Heart left ventricle (tissue), 13 donors: ENCODE measurements at regions not wholly inside any gene's neighbourhood (a gene's known extent, or its start where the extent isn't known, plus 50 kb on each side); places are given as distances from the start of the nearest gene placed in this dataset.

Experiments used
- CTCF ChIP-seq, 12 donors: fragments of 200-600 bp; sonication (generic) in 4 of 12; IDR thresholded peaks; one replicate each; pipeline versions ENCODE4 v1.5.0 to v1.8.0; 2018 to 2022; ENCODE audit warnings: antibody characterized with exemption in 12 of 12, mild to moderate bottlenecking in 5 of 12
- POLR2A ChIP-seq, 2 donors: fragments of 450-650 bp; IDR thresholded peaks; one replicate each; pipeline ENCODE4 v1.6.1; 2017; ENCODE audit warnings: antibody characterized with exemption in 2 of 2, mild to moderate bottlenecking in 2 of 2, moderate library complexity in 2 of 2
- donor health status: ischemic (EF 13 %, LVEDD 7.1; RV severe dilation, severe dysfunction).
- donor health status: DM: no; HTN: yes; CAD: no.
- donor health status: DM: no; HTN: no; CAD: no.
- donor health status: ischemic (EF 25% LVEDD 6.9; RV normal size, moderate dysfunction).
- donor health status: ischemic (EF 25% LVEDD 5.7; RV mildly dilated, moderate dysfunction).
- donor health status: ischemic (EF 35%, LVEDD 5.7; RV mildly dilated, moderate dysfunction).
- donor health status: nonischemic (EF 11% LVEDD 7.7; RV severe dilation, severe dysfunction).
- donor health status: DM: yes; HTN: yes; CAD: no.
- donor health status: PGD.
- donor health status: ischemic (EF 29% LVEDD 5.4; RV normal size, mild dysfunction).
- donor health status: nonischemic (EF 23%, LVEDD 6.1; RV moderate dilation, normal function).

- TF ChIP-seq CTCF (IDR thresholded peaks at IDR 0.05): no peak
- no peak for TF ChIP-seq POLR2A (IDR thresholded peaks at IDR 0.05)
These were observed 92.4 kb upstream of the WDR17 start for GRCh38 chr4:175973027-175973923.
